Testis (tissue), 2 donors: ENCODE measurements at regions not wholly inside any gene's neighbourhood (a gene's known extent, or its start where the extent isn't known, plus 50 kb on each side); places are given as distances from the start of the nearest gene placed in this dataset.

ENCODE experiments used
- DNase-seq: peaks from one replicate; pipeline ENCODE4 v3.0.0-alpha.2; 2019
- H3K27ac ChIP-seq, 2 donors: fragments of 200-600 bp; sonication (generic); one replicate each; pipeline ENCODE4 v1.5.1; 2019
- H3K27me3 ChIP-seq: fragments of 200-600 bp; sonication (generic); one replicate; pipeline ENCODE4 v1.5.1; 2019
- H3K36me3 ChIP-seq: fragments of 200-600 bp; sonication (generic); one replicate; pipeline ENCODE4 v1.5.1; 2017; ENCODE audit warnings: low read depth; ENCODE audit errors: missing control alignments
- H3K4me1 ChIP-seq: fragments of 200-600 bp; sonication (generic); one replicate; pipeline ENCODE4 v1.5.1; 2019
- H3K4me3 ChIP-seq, 2 donors: fragments of 200-600 bp; sonication (generic); one replicate each; pipeline ENCODE4 v1.5.1; 2017 to 2019
- H3K9me3 ChIP-seq: fragments of 200-600 bp; sonication (generic); one replicate; pipeline ENCODE4 v1.5.1; 2017
- CTCF ChIP-seq, 3 experiments: fragments of 450-650 bp in 2 of 3; fragments of 200-600 bp in 1 of 3; sonication (generic) in 1 of 3; IDR thresholded peaks; one replicate each; pipeline ENCODE4 v1.5.1; 2016 to 2019; ENCODE audit warnings: antibody characterized with exemption in 3 of 3, mild to moderate bottlenecking in 2 of 3, moderate library complexity in 1 of 3
- POLR2A ChIP-seq: fragments of 450-650 bp; IDR thresholded peaks from one replicate; pipeline ENCODE4 v1.6.1; 2017; ENCODE audit warnings: antibody characterized with exemption, mild to moderate bottlenecking, moderate library complexity
- WGBS, 2 donors: methylation state at CpG; one replicate each; pipeline ENCODE4 v1.1.5; 2018; 5-methylcytosine and 5-hydroxymethylcytosine counted together
- intact Hi-C: fragments of 100-400 bp; cut with DNase I; formaldehyde crosslinking; loops from one replicate; pipeline ENCODE4 v1.15.1; 2023; ENCODE audit warnings: low total_unique reads

DNA sequence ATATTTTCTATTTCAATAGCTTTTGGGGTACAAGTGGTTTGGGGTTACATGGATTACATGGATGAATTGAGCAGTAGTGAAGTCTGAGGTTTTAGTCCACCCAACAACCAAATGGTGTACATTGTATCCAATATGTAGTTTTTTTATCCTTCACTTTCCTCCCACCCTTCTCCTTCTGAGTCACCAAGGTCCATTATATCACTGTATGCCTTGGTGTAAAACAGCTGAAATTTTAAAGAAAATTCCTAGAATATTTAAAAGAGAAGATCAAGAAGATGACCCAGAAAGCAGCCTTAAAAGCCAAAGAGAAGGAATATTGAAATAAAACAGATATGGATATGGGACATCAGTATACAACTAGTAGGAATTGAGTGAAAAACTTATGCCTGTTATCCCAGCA lies 204.2 kb upstream of the COL8A1 start:
- no peak overlapping the region for H3K27ac ChIP-seq
- no peaks in the 10 kb centered on the region for H3K27me3 ChIP-seq
- H3K36me3 ChIP-seq = no peaks in the 10 kb centered on the region
- DNase-seq = no peak
- no peaks in the 10 kb centered on the region for H3K4me1 ChIP-seq
- no peaks in the 10 kb centered on the region for H3K9me3 ChIP-seq
- TF ChIP-seq POLR2A = no peak
- no peak for TF ChIP-seq CTCF (IDR thresholded peaks at IDR 0.05)
- intact Hi-C loops = no loop called here
- no peak overlapping the region for H3K4me3 ChIP-seq

DNA sequence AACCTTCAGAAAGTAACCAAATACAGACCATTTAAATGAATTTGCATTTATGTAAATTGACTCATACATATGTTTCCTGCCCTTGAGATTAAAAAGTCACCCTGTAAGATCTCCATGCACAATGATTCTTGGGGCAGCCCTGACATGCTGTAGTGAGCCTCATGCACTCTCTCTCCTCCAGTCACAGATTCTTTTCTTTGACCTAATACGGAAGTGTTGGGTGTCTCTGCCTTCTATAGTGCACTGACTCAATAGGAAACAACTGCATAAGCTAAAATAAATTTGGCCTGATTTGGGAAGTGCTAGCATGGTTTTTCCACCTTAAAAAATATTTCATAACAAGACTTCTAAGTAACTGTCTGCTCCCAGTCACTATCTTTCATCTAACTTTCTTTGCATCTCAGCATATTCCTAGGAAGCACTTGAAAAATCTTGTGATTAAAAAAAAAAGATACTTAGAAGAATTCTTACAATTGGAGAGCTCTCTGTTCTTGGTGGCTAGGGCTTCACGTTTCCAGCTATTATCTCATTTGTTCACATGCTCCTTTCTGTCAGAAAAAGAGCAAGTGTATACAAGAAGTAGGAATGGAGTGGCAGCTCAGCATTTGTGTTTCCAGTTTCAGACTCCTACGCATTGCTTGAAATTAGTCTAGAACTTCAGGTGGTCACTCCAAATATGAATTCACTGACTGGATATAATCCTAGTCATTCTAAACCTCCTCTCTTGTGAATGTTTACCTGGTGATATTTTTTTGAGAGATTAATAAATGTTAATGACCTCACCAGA lies 207.9 kb upstream of the COL8A1 start:
- WGBS, 2 donors = 52 to 57% methylated on average over 3 of the region's 3 CpGs
- Histone ChIP-seq H3K4me3 (no peak overlapping the region), H3K4me1 (peaks cover 6% of the 10 kb centered on the region), H3K36me3 (no peaks in the 10 kb centered on the region), H3K9me3 (no peaks in the 10 kb centered on the region), H3K27ac (no peak overlapping the region), H3K27me3 (no peaks in the 10 kb centered on the region)
- intact Hi-C loops = no loop called here
- TF ChIP-seq POLR2A (no peak), CTCF (IDR thresholded peaks at IDR 0.05) (no peak)
- no peak for DNase-seq

- WGBS, 2 donors = 72 to 82% methylated on average over 2 of the region's 2 CpGs
- intact Hi-C loops = no loop called here
- H3K36me3 ChIP-seq = no peaks in the 10 kb centered on the region
- no peak for TF ChIP-seq POLR2A
- no peak overlapping the region for H3K27ac ChIP-seq
- no peaks in the 10 kb centered on the region for H3K9me3 ChIP-seq
- DNase-seq = no peak
- H3K4me3 ChIP-seq = no peak overlapping the region
- H3K4me1 ChIP-seq = peaks cover 6% of the 10 kb centered on the region
- no peaks in the 10 kb centered on the region for H3K27me3 ChIP-seq
Observed at GRCh38 chr3:99429502-99429901, 208.9 kb upstream of the COL8A1 start.

DNA sequence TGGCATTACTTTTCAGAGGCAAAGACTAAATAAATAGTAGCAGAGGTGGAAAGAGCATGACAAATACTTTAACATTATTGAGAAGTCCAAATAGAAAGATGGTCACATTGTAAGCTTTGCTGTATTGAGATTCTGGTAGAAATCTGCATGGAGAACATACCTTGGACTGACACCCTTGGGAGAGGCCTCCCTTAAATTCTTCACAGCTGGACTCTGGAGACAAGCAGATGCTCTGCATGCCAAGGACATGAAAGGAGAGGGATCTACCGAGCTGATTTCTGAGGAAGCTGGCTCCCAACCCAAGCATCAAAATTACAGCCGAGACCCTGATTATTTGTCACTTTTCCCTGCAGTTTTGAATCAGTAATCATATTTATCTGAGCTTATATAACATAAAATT lies 212.5 kb upstream of the COL8A1 start:
- WGBS, 2 donors = 61 to 64% methylated on average over 2 of the region's 2 CpGs
- no peaks in the 10 kb centered on the region for H3K9me3 ChIP-seq
- no peaks in the 10 kb centered on the region for H3K27me3 ChIP-seq
- no peak for DNase-seq
- peaks cover 6% of the 10 kb centered on the region for H3K4me1 ChIP-seq
- H3K36me3 ChIP-seq = no peaks in the 10 kb centered on the region
- intact Hi-C loops = no loop called here
- H3K27ac ChIP-seq = no peak overlapping the region
- H3K4me3 ChIP-seq = no peak overlapping the region
- no peak for TF ChIP-seq POLR2A
- TF ChIP-seq CTCF (IDR thresholded peaks at IDR 0.05) = no peak

DNA sequence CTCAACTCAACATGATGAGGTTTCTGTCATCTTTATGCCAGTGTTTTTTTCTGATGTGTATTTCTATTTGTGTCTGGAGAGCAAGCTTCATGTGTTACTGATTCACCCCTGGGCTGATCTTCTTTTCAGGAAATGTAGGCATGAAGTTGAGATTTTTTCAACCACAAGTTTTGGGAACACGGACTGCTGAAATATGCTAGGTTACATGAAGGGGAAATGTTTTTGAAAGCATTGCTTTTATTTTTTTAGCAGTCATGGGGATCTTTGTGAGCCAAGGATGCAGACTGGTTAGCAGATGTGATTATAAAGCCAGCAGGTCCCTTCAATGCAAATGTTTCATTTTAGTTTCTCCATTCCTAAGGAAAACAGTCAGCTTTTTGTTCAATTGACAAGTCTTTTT lies 219.3 kb upstream of the COL8A1 start:
- no peaks in the 10 kb centered on the region for H3K27me3 ChIP-seq
- DNase-seq = no peak
- H3K27ac ChIP-seq = no peak overlapping the region
- no peak overlapping the region for H3K4me3 ChIP-seq
- no peaks in the 10 kb centered on the region for H3K9me3 ChIP-seq
- WGBS, 2 donors = 54 to 55% methylated on average over 1 of the region's 1 CpG
- no peaks in the 10 kb centered on the region for H3K36me3 ChIP-seq
- intact Hi-C loops = no loop called here
- TF ChIP-seq POLR2A (no peak), CTCF (IDR thresholded peaks at IDR 0.05) (no peak)
- no peaks in the 10 kb centered on the region for H3K4me1 ChIP-seq
